NCI-H1694 treated with DMSO at 0.1 percent for 48 hours (cell line): ENCODE measurements at regions not wholly inside any gene's neighbourhood (a gene's known extent, or its start where the extent isn't known, plus 50 kb on each side); places are given as distances from the start of the nearest gene placed in this dataset.

Experiments
- DNase-seq: peaks from one replicate; lab custom pipeline; 2025; lab: John Stamatoyannopoulos, UW

DNA sequence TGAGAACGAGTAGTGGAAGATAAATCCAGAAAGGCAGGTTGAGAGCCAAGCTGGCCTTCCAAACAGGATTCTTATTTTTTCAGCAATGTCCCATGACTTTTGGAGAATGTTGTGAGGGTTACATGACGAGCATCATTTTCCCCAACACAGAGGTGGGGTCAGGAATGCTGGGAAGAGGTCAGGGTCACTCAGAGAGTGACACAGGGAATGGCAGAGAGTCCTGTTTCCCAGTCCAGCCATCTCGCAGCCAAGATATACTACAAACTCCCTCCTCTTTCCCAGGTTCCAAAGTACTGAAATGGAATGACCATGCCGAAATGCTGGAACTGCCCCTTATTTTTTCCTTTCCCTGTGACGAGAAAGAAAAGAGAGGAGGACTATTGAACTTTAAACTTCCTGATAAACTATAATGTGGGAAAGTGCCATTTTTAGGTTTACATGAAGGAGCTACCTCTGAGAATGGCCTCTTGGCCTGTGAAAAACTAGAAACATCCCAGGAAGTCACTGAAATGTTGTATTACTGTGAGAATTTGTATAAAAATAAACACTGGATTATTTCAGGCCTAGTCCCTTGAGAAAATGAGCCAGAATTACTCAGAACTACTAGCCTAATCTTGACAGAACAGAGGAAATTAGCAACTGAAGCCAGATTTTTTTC lies 420.4 kb downstream of the CETN3 start:
- no peak for DNase-seq

DNA sequence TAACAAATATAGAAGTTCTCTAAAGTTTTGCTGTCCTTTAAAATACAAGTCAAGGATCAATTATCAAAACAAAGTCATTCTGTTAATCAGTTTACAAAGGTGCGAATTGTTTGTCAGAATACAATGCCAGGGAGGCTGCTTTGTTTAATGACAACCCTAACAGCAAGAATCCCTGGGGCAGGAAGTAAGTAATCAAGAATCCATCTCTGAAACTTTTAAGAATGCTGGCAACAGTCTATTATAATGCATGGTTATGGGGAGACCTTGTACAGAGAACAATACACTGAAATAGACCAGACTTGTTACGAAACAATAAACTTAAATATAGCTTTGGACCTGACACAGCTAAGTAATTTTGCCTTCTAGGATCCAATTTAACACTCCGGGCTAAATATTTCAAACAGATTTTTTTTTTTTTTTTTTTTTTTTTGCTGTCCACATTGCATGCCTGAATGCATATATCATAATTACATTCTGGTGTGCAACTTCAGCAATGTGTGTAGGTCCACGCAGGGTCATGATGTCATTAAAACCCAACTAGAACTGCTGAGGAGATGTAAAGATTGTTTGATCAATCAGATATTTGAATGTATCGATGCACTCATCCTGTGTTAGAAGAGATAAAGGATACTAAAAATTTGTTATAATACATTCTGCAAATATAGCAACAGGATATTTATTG lies 421.3 kb downstream of the CETN3 start:
- DNase-seq = no peak

DNA sequence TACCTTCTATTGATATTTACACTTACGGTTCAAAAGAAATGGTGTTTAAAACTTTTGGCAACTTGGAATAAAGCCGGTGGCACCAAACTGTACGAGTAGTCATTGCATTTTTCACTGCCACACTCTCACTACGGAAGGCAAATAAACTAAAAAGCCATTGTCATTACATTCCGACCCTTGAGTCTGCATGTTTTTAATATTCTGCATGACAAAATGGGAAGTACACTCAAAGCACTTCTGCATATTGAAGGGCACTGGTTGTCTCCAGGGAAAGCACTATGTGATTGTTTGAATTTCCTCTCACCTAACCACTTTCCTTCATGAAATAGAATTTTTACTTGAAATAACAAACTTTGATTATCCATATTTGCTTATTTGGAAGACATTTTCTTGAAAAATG lies 426.3 kb downstream of the CETN3 start:
- no peak for DNase-seq

DNA sequence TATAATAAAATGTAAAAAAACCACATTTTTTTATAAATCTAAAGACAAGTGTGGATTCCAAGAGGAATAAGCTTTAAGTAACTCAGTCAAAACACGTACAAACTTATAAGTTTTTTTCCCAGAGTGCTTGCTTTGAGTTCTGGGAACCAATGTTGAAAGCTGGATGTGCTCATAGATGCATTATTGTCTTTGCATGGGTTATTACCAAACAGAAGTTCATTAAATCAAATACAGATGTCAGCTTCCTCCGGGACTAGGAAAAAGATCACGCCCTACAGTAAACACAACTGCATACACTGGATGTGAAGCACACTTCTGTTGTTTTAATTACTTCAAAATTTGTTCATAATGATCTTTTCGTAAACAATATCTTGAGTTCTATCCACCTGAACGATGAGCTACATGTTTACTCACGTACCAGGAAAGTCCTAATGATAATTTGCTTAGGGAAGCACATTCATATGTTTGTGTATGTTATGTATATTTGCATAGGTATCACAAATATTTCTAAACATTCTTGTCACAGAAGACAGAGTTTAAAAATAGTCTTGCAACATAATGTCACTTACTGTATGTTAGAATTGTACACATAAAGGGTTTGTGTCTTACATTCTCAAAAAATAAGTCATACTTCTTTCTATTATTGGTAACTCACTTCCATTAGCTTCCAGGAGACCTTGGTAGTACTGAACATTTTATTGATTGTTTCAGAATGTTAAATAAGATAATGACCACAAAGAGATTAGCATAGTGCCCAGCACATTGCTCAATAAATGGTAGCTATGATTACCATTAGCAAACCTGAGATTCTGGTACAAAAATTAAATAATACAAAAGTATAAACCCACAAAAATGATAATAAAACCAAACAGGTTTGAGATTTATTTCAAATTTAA lies 427.4 kb downstream of the CETN3 start:
- DNase-seq = no peak

DNA sequence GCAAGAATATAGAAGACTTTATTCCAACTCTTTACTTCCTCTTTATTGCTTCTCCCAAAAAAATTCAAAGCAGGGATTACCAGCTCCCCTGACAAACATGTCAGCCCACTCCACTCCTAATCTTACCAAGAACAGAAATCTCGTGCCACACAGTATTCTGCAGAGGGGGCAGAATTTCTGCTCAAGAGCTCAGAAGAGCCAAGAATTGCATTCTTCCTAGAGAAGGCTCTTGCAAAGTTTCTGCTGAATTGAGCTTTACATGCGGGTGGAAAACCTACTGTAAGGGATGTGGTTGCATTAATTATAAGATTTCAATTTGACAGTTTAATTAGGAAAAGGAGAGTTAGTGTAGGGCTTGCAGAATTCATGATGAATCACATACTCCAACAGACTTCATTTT lies 428.5 kb downstream of the CETN3 start:
- DNase-seq = no peak

DNA sequence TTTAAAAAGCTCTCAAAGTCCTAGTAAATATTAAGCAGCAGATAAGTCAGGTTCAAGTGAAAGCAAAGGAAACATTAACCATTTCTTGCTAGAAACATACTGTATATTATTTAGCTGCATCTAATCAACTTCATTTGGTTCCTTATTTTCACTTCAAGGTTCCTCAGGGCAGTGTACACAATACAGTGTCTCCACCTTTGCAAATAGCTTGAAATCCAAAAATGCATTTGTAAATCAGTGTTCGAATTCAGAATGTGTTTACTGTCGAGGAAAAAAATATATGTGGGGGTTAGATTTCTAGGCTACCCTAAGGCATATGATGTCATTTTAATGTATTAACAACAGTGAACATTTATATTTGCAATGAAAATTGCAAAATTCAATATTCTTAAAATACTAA lies 436.0 kb downstream of the CETN3 start:
- no peak for DNase-seq

DNA sequence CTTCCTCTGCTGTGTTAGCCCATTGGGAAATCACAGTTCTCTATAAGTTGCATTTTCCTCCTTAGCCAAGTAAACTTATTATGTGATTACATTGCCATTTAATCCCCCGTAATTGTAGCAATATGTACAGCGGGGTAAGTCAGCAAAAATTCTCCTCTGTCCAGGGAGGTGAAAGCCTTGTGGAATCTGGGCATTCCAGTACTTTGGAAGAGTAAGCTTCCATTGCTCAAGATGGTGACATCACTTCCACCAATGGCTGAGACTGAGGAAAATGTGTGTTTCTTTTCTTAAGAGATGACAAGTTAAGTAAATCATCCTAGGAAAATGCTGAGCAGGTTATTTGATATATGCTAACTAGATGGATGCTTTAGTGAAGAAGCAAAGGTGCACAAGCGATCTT lies 436.7 kb downstream of the CETN3 start:
- no peak for DNase-seq

DNA sequence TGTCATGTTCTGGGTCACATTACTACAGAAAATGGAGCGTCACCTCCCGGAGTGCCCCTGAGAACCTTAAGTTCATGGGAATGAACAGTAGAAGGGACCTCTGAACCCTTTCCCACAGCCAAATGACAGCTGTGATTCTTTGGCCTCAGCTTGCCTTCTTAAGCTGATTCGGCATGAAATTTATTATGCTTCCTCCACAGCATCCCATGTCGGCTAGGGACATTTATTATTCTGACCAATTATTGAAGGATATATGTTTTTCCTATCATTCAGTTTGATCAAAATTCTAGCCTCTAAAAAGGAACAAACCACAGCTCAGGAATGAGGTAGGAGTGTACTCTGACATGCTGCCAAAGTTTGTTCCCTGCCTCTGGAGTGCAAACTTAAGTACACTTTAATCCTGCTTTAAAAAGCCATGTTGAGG lies 440.6 kb downstream of the CETN3 start:
- DNase-seq = no peak

DNA sequence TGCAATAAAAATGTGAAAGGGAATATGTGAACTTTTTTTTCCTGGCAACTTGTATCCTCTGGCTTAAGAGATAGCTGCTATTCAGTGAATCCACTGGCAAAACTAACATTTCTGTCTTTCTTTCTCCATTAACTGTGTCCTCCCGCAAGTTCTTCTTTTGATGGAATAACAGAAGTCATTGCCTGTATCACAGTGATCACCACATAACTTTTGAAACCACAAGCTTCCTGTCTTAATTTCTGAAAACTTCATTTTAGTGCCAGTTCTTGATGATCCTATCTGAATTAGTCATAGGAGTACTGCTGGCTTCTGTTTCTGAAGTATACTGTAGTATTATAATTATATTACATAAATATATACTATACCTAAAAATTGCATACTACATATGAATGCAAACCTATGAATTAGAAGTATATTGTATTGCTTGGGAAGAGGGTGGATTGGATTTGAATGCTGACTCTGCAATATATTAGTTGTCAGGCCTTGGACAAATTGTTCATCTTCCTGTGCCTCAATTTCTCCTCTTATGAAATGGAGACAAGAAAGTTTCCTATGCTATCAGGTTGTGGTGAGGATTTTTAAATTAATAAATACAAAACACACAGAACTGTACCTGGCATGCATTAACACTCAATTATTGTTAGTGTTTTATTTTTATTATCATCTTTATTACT lies 441.6 kb downstream of the CETN3 start:
- no peak for DNase-seq

DNA sequence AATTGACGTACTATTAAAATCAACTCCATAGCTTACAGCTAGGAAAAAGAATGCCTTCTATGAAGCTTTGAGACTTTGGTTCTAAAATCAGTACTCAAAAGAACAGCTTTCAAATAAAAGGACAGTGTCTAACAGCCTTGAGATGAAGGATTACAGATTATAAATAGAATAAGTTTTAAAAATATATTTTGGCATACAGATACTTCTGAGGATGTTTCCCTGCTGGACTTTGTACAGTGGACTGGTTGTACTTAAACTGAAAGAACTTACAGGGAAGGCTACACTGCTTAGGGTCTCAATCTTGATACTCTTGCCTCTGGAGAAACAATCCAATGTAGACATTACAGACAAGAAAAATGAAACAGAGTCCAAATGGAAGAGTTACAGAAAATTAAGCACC lies 452.7 kb downstream of the CETN3 start:
- DNase-seq = no peak

DNA sequence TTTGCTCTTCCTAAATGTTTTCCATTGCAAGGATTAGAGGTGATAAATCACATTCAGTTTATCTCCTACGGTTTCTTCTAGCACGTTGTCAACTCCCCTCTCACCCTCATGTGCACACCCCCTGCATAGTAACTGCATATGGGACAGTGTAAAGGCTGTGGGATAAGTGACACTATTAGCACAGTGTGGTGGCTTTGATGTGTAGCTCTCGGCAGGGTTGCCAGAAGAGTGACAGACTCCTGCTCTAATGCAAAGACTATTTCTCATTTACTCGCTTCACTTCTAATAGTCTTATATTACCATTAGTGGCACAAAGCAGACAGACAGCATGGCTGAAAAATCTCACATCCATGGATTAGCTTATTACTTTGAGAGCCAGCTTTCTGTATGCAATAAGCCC lies 454.6 kb downstream of the CETN3 start:
- DNase-seq = no peak

DNA sequence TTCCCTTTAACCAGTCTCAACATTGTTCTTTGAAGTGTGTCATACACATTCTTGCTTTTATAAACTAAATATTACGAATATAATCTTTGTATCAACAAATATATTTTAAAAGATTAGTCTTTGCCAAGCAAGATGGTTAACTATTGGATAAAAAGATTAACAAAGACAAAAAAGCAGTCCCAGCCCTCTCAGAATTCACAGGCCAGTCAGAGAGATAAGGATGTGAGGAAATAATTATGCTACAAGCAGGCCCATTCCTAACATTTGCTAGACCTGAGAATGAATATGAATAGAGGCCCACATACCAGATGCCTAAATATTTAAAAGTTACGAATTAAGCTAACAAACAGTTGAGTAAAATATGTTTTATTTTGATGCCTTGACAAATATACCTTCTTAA lies 457.7 kb downstream of the CETN3 start:
- no peak for DNase-seq

DNA sequence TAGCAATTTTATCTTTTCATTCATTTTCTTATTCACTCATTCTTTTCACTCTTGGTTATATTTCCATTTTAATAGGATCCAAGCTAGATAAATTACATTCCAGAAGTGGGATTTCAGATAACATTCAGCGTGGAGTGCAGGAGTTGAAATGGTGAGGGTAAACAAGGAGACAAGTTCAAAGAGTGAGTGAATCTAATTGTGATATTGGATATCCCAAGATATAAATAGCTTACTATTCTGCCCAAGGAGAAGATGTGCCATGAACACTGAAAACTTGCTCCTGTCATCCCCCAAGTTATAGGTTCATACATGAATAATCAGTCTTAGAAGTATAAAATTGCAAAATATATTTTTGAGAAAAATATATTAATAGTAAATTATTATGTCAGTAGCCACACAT lies 459.3 kb downstream of the CETN3 start:
- no peak for DNase-seq

DNA sequence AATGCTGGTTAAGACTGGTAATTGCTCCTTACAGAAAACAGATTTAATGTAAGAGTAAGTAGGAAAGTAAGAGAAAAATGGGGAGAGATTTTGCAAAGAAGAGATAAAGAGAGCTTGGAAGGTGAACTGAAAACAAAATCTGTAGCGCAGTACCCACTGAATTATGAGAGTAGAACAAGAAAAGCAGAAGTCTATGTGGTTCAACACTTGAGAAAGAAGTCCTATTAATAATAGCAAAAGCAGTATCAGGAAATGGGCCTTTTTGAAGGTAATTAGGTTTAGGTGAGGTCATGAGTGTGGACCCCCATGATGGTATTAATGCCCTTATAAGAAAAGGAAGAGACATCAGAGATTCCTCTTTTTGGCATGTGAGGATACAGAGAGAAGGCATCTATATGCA lies 460.6 kb downstream of the CETN3 start:
- DNase-seq = no peak

DNA sequence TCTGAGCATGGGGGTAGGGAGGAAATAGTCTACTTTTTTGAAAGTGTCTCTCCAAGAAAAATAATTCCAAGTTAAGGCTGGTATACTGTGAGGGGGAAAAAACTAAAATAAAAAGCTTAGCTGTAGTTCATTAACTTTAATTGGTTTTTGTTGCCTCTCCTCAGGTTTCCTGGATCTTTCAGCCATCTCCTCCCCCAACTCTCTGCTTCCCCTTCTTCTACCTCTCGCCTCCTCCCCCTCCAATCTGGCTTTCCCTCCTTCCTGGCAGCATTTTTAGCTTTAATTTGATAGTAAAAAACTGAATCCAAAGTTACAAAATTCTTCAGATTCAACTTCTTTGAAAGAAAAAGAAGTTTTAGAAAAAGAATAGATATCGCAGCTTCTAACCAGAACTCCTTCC lies 462.6 kb downstream of the CETN3 start:
- no peak for DNase-seq

DNA sequence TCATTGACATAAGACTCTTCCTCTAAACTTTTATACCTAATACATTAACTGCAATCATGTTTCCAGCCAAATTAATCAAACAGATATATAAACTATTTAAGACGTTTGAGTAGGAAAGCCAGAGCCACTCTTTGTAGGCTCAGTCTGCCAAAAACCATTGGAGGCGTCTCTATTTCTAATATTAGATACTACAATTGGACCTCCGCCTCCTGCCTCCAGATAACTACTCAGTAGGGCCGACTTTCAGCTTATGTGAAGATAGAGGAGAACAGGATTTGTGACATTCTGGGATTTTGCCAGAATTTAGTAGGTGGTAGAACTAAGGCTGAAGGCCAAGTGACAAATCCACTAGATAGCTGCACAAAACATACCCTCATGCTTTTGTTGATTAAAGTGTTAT lies 463.0 kb downstream of the CETN3 start:
- DNase-seq = no peak

DNA sequence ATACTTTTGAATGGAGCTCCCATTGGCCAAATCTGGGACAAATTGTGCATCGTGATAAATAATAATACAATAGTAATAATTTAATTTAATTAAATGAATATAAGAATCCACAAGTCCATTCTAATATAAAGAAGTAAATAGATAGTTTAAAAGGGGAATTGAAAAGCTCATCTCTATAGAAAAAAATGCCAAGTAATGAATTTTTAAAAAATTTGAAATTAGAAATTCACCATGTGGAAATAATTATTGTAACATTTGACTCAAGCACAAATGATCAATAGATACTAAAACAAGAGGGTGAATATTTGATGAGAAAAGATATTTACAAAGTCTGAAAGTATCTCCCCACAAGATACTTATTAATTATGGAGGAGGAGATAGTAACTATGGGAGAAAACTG lies 467.4 kb downstream of the CETN3 start:
- no peak for DNase-seq

DNA sequence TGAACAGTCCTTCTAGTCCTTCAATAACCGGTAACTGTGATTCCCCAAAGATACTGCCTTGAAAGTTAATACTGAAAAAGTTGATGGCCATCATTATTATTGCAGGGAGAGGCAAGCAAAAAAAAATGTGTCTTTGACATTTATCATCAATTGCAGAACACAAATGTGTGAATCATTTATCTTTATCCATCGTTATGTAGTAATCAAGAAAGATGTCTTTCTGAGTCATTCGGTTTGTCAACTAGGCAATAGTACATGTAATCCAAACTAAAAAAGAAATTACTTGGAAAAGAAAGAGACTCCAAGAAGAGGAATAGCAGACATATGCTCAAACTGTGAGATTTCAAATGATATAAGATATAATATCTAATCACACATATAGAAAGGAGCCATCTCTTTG lies 473.0 kb downstream of the CETN3 start:
- DNase-seq = no peak

DNA sequence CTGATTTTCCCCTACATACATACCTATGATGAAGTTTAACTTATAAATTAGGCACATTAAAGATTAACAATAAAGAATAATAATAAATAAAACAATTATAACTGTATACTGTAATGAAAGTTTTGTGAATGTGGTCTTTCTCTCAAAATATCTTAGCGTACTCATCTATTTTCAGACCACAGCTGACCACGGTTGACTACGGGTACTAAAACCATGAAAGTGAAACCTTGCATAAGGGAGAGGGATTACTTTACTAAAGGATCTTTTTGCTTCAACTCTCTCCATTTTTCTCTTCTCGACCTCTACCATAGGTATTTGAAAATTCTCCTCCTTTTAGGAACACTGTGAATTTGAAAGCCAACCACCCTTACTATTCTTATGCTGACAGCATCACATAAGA lies 475.5 kb downstream of the CETN3 start:
- no peak for DNase-seq

DNA sequence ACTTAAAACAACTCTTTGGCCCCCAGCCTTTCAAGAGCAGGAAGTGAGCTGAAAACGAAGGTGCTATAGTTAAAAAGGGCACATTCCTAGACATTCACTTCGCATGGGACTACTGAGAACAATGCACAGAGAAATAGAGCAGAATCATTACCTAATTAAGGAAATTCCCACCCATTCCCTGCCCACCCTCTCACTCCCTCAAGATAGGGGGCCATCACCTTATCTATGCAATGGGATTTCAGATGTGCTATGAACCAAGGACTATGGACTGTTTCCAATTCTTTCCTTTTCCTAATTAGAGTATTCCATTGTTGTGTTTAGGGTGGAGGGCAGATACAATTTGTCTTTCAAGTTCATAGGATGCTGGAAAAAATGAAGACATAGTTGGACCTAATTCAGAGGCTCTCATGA lies 476.8 kb downstream of the CETN3 start:
- DNase-seq = no peak

DNA sequence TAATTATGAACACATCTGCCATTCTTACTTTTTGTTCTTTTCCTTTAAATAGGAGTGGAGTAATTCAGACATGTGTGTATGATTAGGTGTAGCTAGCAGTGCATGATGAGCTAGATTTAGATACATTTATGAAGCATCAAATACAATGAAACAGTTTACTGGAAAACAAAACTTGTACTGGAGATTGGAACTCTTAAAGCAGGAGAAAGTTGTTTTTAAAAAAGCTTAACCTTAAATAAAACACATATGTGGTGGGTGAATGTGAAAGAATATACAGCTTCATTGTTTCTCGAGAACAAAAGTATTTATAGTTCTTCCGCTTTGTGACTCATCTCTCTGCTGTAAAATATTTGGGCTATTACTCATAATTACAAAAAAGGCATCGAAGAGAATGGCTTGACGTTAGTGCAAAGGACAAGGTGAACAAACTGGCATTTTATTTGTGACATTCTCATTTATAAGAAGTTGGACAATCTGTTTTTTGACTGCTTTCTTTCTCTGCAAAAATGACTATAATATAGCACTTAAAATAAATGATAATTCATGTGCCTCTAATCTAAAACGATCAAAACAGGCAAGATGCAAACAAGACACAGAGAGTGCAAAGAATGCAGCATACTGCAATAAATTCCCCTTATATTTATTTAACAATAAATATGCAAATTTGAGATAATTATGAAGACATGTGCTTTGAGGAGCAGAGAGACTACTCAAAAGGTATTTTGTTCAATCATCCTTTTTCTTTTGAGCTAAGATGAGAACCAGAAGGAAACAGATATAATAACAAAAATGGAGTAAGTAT lies 478.8 kb downstream of the CETN3 start:
- no peak for DNase-seq

DNA sequence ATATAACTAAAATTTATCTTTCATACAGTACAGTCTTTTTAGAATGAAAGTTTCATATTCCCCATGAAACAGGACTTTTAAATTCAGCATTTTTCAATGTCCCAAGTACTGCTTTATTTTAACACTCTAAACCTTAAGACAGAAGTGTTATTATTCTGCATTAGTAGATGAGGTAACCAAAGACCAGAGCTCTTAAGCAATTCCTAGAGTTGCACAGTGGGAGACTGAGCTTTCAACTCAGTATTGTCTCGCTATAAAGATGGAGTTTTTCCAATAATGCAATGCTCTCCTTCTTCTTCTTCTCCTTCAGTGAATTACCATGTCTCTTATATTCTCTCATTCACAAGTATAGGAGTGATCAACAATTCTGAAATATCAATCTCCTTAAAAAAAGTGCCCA lies 479.7 kb downstream of the CETN3 start:
- DNase-seq = no peak
